ENCODE measurements at regions not wholly inside any gene's neighbourhood (a gene's known extent, or its start where the extent isn't known, plus 50 kb on each side); places are given as distances from the start of the nearest gene placed in this dataset.
"Not testable (repeated sequence)": the region's sequence is repeated elsewhere in the genome, so short reads cannot be mapped to it uniquely, and the experiment has no call there.

- Mint-ChIP-seq H3K27ac (no peak overlapping the region), H3K4me3 (no peak overlapping the region), H3K9me3 (peaks cover 2 to 9% of the 10 kb centered on the region in 2 donors), H3K36me3 (no peaks in the 10 kb centered on the region), H3K4me1 (no peaks in the 10 kb centered on the region), H3K27me3 (ENCODE audit: low read depth in 2 of 2) (peaks cover 0 to 2% of the 10 kb centered on the region in 2 donors)
- H3K4me3 ChIP-seq (ENCODE audit: low read length): no peak overlapping the region
- H3K27ac ChIP-seq (ENCODE audit: low read length): no peak overlapping the region
- WGBS (ENCODE audit: insufficient coverage): 54% methylated on average over 2 of the region's 3 CpGs
- no peaks in the 10 kb centered on the region for H3K4me1 ChIP-seq (ENCODE audit: control insufficient read depth, insufficient read depth, low read length)
- no peaks in the 10 kb centered on the region for H3K27me3 ChIP-seq (ENCODE audit: control insufficient read depth, insufficient read depth, low read length)
- no peaks in the 10 kb centered on the region for H3K9me3 ChIP-seq (ENCODE audit: control insufficient read depth, insufficient read depth, low read length)
- TF ChIP-seq, protein P1, sequence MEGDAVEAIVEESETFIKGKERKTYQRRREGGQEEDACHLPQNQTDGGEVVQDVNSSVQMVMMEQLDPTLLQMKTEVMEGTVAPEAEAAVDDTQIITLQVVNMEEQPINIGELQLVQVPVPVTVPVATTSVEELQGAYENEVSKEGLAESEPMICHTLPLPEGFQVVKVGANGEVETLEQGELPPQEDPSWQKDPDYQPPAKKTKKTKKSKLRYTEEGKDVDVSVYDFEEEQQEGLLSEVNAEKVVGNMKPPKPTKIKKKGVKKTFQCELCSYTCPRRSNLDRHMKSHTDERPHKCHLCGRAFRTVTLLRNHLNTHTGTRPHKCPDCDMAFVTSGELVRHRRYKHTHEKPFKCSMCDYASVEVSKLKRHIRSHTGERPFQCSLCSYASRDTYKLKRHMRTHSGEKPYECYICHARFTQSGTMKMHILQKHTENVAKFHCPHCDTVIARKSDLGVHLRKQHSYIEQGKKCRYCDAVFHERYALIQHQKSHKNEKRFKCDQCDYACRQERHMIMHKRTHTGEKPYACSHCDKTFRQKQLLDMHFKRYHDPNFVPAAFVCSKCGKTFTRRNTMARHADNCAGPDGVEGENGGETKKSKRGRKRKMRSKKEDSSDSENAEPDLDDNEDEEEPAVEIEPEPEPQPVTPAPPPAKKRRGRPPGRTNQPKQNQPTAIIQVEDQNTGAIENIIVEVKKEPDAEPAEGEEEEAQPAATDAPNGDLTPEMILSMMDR (IDR thresholded peaks at IDR 0.05): no peak
- intact Hi-C loops (cut with micrococcal nuclease): no loop called here
- H3K36me3 ChIP-seq (ENCODE audit: control insufficient read depth, insufficient read depth, low read length): no peaks in the 10 kb centered on the region
- ATAC-seq: no peak
- DNase-seq: no peak
These were observed 88.6 kb upstream of the SLC35F3 start for GRCh38 chr1:233815865-233816264.

- H3K36me3 ChIP-seq (ENCODE audit: control insufficient read depth, insufficient read depth, low read length): no peaks in the 10 kb centered on the region
- no peak for DNase-seq
- H3K4me3 ChIP-seq (ENCODE audit: low read length): no peak overlapping the region
- no peaks in the 10 kb centered on the region for H3K27me3 ChIP-seq (ENCODE audit: control insufficient read depth, insufficient read depth, low read length)
- 92% methylated on average over 2 of the region's 2 CpGs for WGBS (ENCODE audit: insufficient coverage)
- H3K27me3 Mint-ChIP-seq (ENCODE audit: low read depth in 2 of 2): peaks cover 0 to 2% of the 10 kb centered on the region in 2 donors
- no peaks in the 10 kb centered on the region for H3K36me3 Mint-ChIP-seq
- peaks cover 2 to 9% of the 10 kb centered on the region in 2 donors for H3K9me3 Mint-ChIP-seq
- H3K27ac Mint-ChIP-seq: no peak overlapping the region
- no peaks in the 10 kb centered on the region for H3K4me1 Mint-ChIP-seq
- no peaks in the 10 kb centered on the region for H3K4me1 ChIP-seq (ENCODE audit: control insufficient read depth, insufficient read depth, low read length)
- H3K27ac ChIP-seq (ENCODE audit: low read length): no peak overlapping the region
- TF ChIP-seq, protein P1 (IDR thresholded peaks at IDR 0.05): no peak
- no peak overlapping the region for H3K4me3 Mint-ChIP-seq
- intact Hi-C loops (cut with micrococcal nuclease): no loop called here
- no peak for ATAC-seq
- no peaks in the 10 kb centered on the region for H3K9me3 ChIP-seq (ENCODE audit: control insufficient read depth, insufficient read depth, low read length)
These were observed 88.1 kb upstream of the SLC35F3 start for GRCh38 chr1:233816348-233816747.

- Mint-ChIP-seq H3K4me3 (no peak overlapping the region), H3K36me3 (no peaks in the 10 kb centered on the region), H3K27me3 (ENCODE audit: low read depth in 2 of 2) (no peaks in the 10 kb centered on the region), H3K9me3 (peaks cover 4 to 7% of the 10 kb centered on the region in 2 donors), H3K27ac (no peak overlapping the region), H3K4me1 (no peaks in the 10 kb centered on the region)
- TF ChIP-seq, protein P1 (IDR thresholded peaks at IDR 0.05): no peak
- H3K27me3 ChIP-seq (ENCODE audit: control insufficient read depth, insufficient read depth, low read length): no peaks in the 10 kb centered on the region
- H3K9me3 ChIP-seq (ENCODE audit: control insufficient read depth, insufficient read depth, low read length): no peaks in the 10 kb centered on the region
- H3K36me3 ChIP-seq (ENCODE audit: control insufficient read depth, insufficient read depth, low read length): no peaks in the 10 kb centered on the region
- H3K4me3 ChIP-seq (ENCODE audit: low read length): no peak overlapping the region
- no CpG with 5 or more reads among the region's 1 CpG for WGBS (ENCODE audit: insufficient coverage)
- no peak overlapping the region for H3K27ac ChIP-seq (ENCODE audit: low read length)
- intact Hi-C loops (cut with micrococcal nuclease): no loop called here
- DNase-seq (no peak), ATAC-seq (no peak)
- H3K4me1 ChIP-seq (ENCODE audit: control insufficient read depth, insufficient read depth, low read length): no peaks in the 10 kb centered on the region
These were observed 85.4 kb upstream of the SLC35F3 start for GRCh38 chr1:233819042-233819441.

DNA sequence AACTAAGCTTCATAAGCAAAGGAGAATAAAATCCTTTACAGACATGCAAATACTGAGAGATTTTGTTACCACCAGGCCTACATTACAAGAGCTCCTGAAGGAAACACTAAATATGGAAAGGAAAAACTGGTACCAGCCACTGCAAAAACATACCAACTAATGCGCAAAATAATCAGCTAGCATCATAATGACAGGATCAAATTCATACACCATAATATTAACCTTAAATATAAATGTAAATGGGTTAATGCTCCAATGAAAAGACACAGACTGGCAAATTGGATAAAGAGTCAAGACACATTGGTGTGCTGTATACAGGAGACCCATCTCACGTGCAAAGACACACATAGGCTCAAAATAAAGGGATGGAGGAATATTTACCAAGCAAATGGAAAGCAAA lies 80.3 kb upstream of the SLC35F3 start:
- H3K4me3 ChIP-seq (ENCODE audit: low read length); H3K27ac ChIP-seq (ENCODE audit: low read length); H3K27me3 ChIP-seq (ENCODE audit: control insufficient read depth, insufficient read depth, low read length); H3K4me3 Mint-ChIP-seq; ATAC-seq; intact Hi-C loops (cut with micrococcal nuclease); H3K4me1 ChIP-seq (ENCODE audit: control insufficient read depth, insufficient read depth, low read length); H3K36me3 ChIP-seq (ENCODE audit: control insufficient read depth, insufficient read depth, low read length); H3K9me3 ChIP-seq (ENCODE audit: control insufficient read depth, insufficient read depth, low read length); H3K27me3 Mint-ChIP-seq (ENCODE audit: low read depth in 2 of 2); H3K4me1 Mint-ChIP-seq; DNase-seq; H3K36me3 Mint-ChIP-seq; H3K27ac Mint-ChIP-seq: not testable (repeated sequence)
- peaks cover 4 to 11% of the 10 kb centered on the region in 2 donors for H3K9me3 Mint-ChIP-seq
- 75% methylated on average over 1 of the region's 2 CpGs for WGBS (ENCODE audit: insufficient coverage)

DNA sequence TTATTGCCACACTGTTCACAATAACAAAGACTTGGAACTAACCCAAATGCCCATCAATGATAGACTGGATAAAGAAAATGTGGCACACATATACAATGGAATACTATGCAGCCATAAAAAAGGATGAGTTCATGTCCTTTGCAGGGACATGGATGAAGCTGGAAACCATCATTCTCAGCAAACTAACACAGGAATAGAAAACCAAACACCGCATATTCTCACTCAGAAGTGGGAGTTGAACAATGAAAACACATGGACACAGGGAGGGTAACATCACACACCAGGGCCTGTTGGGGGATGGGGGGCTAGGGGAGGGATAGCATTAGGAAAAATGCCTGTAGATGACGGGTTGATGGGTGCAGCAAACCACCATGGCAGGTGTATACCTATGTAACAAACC lies 76.5 kb upstream of the SLC35F3 start:
- H3K4me1 ChIP-seq (ENCODE audit: control insufficient read depth, insufficient read depth, low read length); H3K36me3 Mint-ChIP-seq; intact Hi-C loops (cut with micrococcal nuclease); ATAC-seq; H3K4me3 ChIP-seq (ENCODE audit: low read length); DNase-seq; H3K27me3 Mint-ChIP-seq (ENCODE audit: low read depth in 2 of 2); H3K27me3 ChIP-seq (ENCODE audit: control insufficient read depth, insufficient read depth, low read length); H3K4me3 Mint-ChIP-seq; H3K27ac ChIP-seq (ENCODE audit: low read length); H3K4me1 Mint-ChIP-seq; H3K9me3 ChIP-seq (ENCODE audit: control insufficient read depth, insufficient read depth, low read length); H3K36me3 ChIP-seq (ENCODE audit: control insufficient read depth, insufficient read depth, low read length); H3K27ac Mint-ChIP-seq: not testable (repeated sequence)
- peaks cover 12 to 21% of the 10 kb centered on the region in 2 donors for H3K9me3 Mint-ChIP-seq
- 60% methylated on average over 1 of the region's 2 CpGs for WGBS (ENCODE audit: insufficient coverage)

Measured in natural killer cell (primary cell).